ENCODE measurements at regions not wholly inside any gene's neighbourhood (a gene's known extent, or its start where the extent isn't known, plus 50 kb on each side); places are given as distances from the start of the nearest gene placed in this dataset.

- DNase-seq (ENCODE audit: low read depth), result no peak
Measured at GRCh38 chr13:86945584-86945983, 725.6 kb upstream of the SLITRK5 start.

- DNase-seq (ENCODE audit: low read depth), result no peak
Measured at GRCh38 chr13:86946734-86947133, 724.4 kb upstream of the SLITRK5 start.

DNA sequence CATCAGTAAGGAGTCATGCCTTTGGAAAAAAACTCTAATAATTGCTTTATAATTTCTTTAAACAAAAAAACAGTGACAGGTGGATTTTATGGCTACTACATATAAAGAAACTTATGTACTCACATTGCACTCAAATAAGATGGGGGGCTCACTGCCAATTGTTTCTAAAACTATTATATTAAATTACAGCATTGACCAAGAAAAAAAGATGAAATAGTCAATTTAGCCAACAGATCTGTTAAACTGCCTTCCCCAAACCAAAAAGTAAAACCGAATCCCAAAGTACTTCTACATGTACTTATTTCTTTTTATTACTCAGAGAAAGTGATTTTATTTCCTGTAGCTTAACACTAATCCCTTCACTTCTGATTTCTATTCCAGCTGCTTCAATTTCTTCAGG lies 716.8 kb upstream of the SLITRK5 start:
- DNase-seq (ENCODE audit: low read depth), result no peak

DNA sequence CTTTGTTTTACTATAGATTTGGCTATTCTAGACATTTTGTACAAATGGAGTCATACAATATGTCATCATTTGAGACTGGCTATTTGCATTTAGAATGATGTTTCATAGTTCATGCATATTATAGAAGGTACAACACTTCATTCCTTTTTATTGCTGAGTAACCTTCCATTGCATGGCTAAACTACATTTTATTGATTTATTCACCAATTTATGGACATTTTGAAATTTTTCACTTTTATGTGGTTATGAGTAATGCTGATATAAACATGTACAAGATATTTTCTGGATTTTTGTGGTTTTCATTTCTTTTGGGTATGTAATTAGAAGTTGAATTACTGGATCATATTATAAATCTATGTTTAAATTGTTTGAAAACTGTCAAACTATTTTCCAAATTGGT lies 710.3 kb upstream of the SLITRK5 start:
- DNase-seq (ENCODE audit: low read depth), result no peak

GRCh38 chr13:86974251-86974994 lies 696.7 kb upstream of the SLITRK5 start:
- no peak for DNase-seq (ENCODE audit: low read depth)

- no peak for DNase-seq (ENCODE audit: low read depth)
Measured at GRCh38 chr13:86974995-86975328, 696.2 kb upstream of the SLITRK5 start.

GRCh38 chr13:86976521-86977324 lies 694.4 kb upstream of the SLITRK5 start:
- peak; percentile 11 for DNase-seq (ENCODE audit: low read depth)

DNA sequence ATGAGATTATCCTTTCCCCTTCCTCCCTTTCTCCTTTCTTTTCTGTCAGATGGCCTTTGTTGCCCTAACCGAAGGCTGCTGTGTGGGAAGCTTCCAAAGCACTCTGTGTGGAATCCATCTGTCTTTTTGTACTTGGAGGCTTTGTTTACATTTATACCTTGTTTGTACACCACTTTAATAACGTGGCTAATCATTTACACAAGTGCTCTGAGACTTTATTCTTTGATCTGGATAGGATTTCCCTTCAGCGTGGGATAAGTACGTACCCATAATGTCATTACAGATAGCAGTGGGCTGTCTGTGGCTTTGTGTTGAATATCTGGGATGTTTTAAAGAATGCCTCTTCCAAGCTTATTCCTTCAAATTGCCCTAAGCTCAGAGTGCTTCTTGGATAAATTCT lies 684.7 kb upstream of the SLITRK5 start:
- no peak for DNase-seq (ENCODE audit: low read depth)

DNA sequence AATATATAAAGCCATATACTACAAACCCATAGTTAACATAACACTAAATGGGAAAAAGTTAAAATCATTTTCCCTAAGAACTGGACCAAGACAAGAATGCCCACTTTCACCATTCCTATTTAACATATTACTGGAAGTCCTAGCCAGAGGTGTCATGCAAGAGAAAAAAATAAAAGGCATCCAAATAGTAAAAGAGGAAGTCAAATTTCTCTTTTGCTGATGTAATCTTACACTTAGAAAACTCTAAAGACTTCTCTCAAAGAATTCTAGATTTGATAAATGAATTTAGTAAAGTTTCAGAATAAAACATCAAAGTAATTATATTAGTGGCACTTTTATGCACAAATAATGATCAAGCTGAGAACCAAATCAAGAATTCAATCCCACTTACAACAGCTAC lies 678.9 kb upstream of the SLITRK5 start:
- DNase-seq (ENCODE audit: low read depth), result no peak

GRCh38 chr13:87003265-87003664 lies 667.9 kb upstream of the SLITRK5 start:
- DNase-seq (ENCODE audit: low read depth), result no peak

DNA sequence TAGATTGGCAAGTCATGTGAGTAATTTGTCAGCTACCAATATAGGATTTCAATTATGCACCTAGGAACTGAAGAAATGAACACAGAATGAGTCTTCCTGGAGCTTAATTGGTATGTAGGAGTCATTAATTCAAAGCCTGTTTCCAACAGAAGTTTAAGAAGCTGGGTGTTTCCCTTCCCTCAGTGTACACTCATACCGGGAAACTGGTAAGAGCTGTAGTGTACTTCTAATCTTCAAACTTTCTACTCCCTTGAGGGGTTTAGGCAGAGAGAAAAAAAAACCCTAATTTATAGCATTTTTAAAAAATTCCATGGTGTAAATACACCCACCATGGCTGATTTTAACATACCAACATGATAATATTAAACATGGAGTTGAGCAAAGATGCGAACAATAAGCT lies 665.7 kb upstream of the SLITRK5 start:
- no peak for DNase-seq (ENCODE audit: low read depth)

DNA sequence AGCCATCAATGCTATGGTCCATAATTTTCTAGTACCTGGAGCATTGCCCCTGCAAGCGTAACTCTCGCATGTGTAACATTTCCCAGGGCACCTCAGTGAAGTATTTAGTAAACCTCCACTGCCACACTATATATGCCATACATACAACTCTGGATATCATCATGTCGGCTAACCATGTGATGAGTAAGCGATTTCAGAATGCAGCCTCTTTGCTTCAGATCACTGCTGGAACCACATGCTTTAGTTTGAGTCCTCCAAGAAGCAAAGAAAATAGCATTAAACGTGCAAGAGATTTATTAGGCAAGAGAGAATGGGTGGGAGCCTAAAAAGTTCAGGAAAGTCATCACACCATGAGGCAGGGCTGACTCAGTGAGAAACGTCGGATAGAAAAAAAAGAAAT lies 635.6 kb upstream of the SLITRK5 start:
- no peak for DNase-seq (ENCODE audit: low read depth)

GRCh38 chr13:87042946-87043345 lies 628.2 kb upstream of the SLITRK5 start:
- DNase-seq (ENCODE audit: low read depth), result no peak

- DNase-seq (ENCODE audit: low read depth), result peak; percentile 39
Measured at GRCh38 chr13:87052731-87053130, 618.4 kb upstream of the SLITRK5 start.

DNA sequence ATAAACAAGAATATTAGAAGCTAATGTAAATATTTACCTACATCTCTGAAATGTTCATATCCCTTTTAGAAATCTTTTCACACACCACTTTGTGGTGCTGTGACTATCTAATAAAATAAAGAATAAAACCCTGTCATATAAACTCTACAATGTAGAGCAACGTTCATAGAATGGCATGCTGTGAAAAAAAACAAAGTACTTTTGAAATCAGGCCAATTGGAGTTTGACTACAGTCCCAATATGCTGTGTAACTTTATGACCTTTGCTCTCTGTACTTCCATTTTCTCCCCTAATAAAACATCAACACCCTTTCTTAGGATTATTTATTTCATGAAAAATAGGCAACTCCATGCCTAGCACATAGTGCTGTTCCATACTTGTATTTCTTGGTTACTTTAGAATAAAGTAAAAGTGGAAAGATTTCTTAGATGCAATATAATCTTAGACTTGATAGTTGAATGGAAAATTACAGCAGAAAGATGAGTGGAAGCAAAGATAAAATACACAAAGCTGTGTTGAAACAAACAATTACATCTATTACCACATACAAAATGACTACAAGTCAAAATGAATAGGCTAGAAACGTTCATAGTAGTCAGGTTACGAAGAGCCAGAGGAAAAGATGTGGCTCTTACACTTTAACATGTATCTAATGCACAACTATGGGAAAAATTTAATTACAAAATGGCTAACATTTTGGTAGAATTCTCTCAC lies 613.2 kb upstream of the SLITRK5 start:
- DNase-seq (ENCODE audit: low read depth), result no peak

DNA sequence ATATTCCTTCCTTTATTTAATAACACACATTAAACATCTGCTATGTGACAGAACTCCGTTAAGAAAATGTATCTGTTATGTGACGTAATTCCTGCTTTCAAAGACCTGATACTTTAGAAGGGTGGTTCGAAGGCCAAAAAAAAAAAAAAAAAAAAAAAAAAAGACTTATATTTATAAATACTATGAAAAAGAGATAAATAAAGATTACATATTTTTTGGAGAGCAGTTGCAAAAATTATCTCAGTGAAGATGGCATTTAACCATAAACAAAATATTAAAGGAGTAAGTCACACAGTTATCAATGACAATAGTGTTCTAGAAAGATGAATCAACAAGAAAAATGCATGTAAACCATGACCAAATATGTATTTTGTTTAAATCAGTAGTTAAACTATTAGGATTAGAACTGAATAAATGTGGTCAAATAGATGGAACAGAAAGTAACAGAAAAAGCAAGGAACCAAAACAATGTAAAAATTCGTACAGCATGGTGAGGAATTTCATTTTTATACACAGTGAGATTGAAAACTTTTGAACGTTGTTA lies 612.3 kb upstream of the SLITRK5 start:
- DNase-seq (ENCODE audit: low read depth), result no peak

- DNase-seq (ENCODE audit: low read depth), result peak; percentile 3
Measured at GRCh38 chr13:87078947-87079795, 592.0 kb upstream of the SLITRK5 start.

- no peak for DNase-seq (ENCODE audit: low read depth)
Measured at GRCh38 chr13:87080100-87080779, 590.9 kb upstream of the SLITRK5 start.

DNA sequence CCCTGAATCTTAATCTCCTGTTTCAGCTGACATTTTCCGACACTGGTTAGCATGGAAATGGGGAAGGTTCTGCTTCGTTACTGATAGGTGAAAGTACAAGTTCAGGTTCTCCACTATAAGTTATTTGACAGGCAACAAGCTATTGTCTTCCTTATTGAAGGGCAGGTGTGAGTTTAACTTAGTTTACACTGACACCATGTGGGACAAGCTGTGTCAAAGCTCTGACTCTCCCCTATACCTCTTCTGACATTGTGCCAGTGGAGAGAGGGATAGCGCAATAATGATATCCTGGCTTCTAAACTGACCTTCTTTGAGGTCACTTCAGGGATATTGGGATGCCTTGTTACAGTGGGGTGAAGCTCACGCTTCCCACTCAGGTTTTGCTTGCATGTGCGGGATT lies 587.0 kb upstream of the SLITRK5 start:
- no peak for DNase-seq (ENCODE audit: low read depth)

DNA sequence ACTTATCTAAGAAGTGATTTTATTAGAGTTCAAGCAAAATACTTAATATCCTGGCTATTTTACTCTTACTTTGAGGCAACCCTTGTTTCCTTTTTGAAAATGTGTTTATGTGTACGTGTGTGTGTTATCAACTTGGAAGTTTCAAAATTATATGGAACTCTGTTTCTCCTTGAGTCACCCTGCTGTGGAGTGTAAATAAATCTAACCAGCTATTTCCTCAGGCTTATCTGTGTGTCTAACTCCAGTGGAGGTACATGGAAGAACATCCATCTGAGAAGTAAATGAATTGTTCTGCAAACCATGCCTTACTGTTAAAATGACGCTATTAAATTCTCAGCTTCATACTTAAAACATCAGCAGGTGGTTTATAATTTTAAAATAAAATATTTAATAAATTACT lies 583.4 kb upstream of the SLITRK5 start:
- no peak for DNase-seq (ENCODE audit: low read depth)

GRCh38 chr13:87089391-87089790 lies 581.8 kb upstream of the SLITRK5 start:
- peak; percentile 45 for DNase-seq (ENCODE audit: low read depth)
